Right atrium auricular region (tissue), 2 donors: ENCODE measurements at regions not wholly inside any gene's neighbourhood (a gene's known extent, or its start where the extent isn't known, plus 50 kb on each side); places are given as distances from the start of the nearest gene placed in this dataset.

Experiments used
- DNase-seq: peaks from one replicate; pipeline ENCODE4 v3.0.0-alpha.2; 2019; ENCODE audit warnings: low spot score
- H3K27ac ChIP-seq, 2 donors: fragments of 200-600 bp; sonication (generic); 1 replicate in 1 of 2; 2 replicates in 1 of 2; pipeline ENCODE4 v1.5.1; 2016 to 2019
- H3K27me3 ChIP-seq, 2 donors: fragments of 200-600 bp; sonication (generic); one replicate each; pipeline versions ENCODE4 v1.5.1 to v1.6.0; 2017 to 2019
- H3K36me3 ChIP-seq: fragments of 200-600 bp; sonication (generic); one replicate; pipeline ENCODE4 v1.5.1; 2016
- H3K4me1 ChIP-seq, 2 donors: fragments of 200-600 bp; sonication (generic); one replicate each; pipeline versions ENCODE4 v1.5.1 to v1.6.0; 2017 to 2019
- H3K4me3 ChIP-seq, 2 donors: fragments of 200-600 bp; sonication (generic); 1 replicate in 1 of 2; 2 replicates in 1 of 2; pipeline ENCODE4 v1.5.1; 2017 to 2019; ENCODE audit warnings: mild to moderate bottlenecking in 1 of 2, moderate library complexity in 1 of 2
- H3K9me3 ChIP-seq, 2 donors: fragments of 200-600 bp; sonication (generic); one replicate each; pipeline ENCODE4 v1.5.1; 2019
- TF ChIP-seq, protein P1 (sequence below), 2 donors: fragments of 200-600 bp; sonication (generic); IDR thresholded peaks; one replicate each; pipeline ENCODE4 v1.5.1; 2019; ENCODE audit warnings: antibody characterized with exemption in 2 of 2

DNA sequence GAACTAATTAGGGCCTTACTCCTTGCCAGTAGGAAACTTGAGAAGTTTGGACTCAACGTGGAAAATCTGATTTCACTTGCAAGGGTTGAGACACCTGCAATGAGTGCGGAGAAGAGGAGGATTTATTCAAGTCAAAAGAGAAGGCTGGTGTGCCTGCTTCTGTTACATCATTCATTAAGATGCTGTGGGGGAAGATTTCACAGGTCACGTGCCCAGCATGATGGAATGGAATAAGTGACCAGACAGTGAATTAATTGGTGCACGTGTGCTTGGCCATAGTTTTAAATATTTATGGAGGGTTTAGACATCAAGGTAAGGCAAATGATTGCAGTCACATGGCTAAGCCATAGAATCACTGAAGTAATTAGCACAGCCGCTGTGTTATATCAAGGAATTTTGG lies 155.0 kb downstream of the C7orf25 start:
- Histone ChIP-seq H3K4me1 (no peaks in the 10 kb centered on the region), H3K27ac (no peak overlapping the region), H3K27me3 (no peaks in the 10 kb centered on the region), H3K4me3 (no peak overlapping the region), H3K36me3 (no peaks in the 10 kb centered on the region), H3K9me3 (peaks cover 0 to 5% of the 10 kb centered on the region in 2 donors)
- TF ChIP-seq, protein P1, sequence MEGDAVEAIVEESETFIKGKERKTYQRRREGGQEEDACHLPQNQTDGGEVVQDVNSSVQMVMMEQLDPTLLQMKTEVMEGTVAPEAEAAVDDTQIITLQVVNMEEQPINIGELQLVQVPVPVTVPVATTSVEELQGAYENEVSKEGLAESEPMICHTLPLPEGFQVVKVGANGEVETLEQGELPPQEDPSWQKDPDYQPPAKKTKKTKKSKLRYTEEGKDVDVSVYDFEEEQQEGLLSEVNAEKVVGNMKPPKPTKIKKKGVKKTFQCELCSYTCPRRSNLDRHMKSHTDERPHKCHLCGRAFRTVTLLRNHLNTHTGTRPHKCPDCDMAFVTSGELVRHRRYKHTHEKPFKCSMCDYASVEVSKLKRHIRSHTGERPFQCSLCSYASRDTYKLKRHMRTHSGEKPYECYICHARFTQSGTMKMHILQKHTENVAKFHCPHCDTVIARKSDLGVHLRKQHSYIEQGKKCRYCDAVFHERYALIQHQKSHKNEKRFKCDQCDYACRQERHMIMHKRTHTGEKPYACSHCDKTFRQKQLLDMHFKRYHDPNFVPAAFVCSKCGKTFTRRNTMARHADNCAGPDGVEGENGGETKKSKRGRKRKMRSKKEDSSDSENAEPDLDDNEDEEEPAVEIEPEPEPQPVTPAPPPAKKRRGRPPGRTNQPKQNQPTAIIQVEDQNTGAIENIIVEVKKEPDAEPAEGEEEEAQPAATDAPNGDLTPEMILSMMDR (IDR thresholded peaks at IDR 0.05), result no peak
- DNase-seq, result no peak

DNA sequence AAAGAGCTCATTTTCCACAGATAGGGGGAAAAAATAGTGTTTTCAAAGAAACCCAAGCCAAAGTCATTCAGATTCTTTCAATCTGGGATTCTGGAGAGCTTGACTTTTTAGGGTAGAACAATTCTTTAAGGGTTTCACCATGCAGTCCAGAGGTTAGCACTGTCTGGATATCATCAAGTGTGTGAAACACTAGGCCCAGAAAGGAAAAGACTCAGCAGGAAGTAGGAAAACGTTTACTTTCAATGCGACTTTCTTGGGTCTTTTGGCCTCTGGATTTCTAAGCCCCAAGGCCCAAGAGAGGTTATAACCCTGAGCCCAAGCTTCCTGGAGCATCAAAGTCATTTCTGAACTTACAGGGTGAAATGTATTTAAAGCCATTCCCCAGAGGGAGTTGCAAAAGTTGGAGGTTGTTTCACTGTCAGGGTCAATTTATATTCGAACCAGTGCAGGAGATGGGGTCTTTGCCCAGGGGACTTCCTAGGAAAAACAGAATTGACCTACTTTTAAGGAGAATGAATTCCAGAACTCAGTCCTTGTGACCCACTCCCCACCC lies 158.0 kb downstream of the C7orf25 start:
- Histone ChIP-seq H3K27ac (no peak overlapping the region), H3K36me3 (no peaks in the 10 kb centered on the region), H3K4me1 (no peaks in the 10 kb centered on the region), H3K27me3 (no peaks in the 10 kb centered on the region), H3K9me3 (peaks cover 0 to 5% of the 10 kb centered on the region in 2 donors), H3K4me3 (no peak overlapping the region)
- no peak for DNase-seq
- TF ChIP-seq, protein P1 (IDR thresholded peaks at IDR 0.05), result no peak

GRCh38 chr7:42753367-42753766 lies 158.5 kb downstream of the C7orf25 start:
- H3K9me3 ChIP-seq, result peaks cover 0 to under 1% of the 10 kb centered on the region in 2 donors
- TF ChIP-seq, protein P1 (IDR thresholded peaks at IDR 0.05), result no peak
- H3K4me1 ChIP-seq, result no peaks in the 10 kb centered on the region
- H3K27me3 ChIP-seq, result no peaks in the 10 kb centered on the region
- no peak for DNase-seq
- H3K36me3 ChIP-seq, result no peaks in the 10 kb centered on the region
- no peak overlapping the region for H3K27ac ChIP-seq
- no peak overlapping the region for H3K4me3 ChIP-seq

- Histone ChIP-seq H3K27me3 (no peaks in the 10 kb centered on the region), H3K36me3 (no peaks in the 10 kb centered on the region), H3K4me1 (no peaks in the 10 kb centered on the region), H3K4me3 (no peak overlapping the region), H3K27ac (no peak overlapping the region), H3K9me3 (no peaks in the 10 kb centered on the region)
- no peak for DNase-seq
- TF ChIP-seq, protein P1 (IDR thresholded peaks at IDR 0.05), result no peak
Measured at GRCh38 chr7:42750172-42750571, 161.7 kb downstream of the C7orf25 start.

- TF ChIP-seq, protein P1 (IDR thresholded peaks at IDR 0.05), result no peak
- H3K4me1 ChIP-seq, result no peaks in the 10 kb centered on the region
- no peak overlapping the region for H3K4me3 ChIP-seq
- no peak overlapping the region for H3K27ac ChIP-seq
- H3K27me3 ChIP-seq, result no peaks in the 10 kb centered on the region
- H3K36me3 ChIP-seq, result no peaks in the 10 kb centered on the region
- no peak for DNase-seq
- no peaks in the 10 kb centered on the region for H3K9me3 ChIP-seq
Measured at GRCh38 chr7:42747044-42747443, 164.8 kb downstream of the C7orf25 start.

DNA sequence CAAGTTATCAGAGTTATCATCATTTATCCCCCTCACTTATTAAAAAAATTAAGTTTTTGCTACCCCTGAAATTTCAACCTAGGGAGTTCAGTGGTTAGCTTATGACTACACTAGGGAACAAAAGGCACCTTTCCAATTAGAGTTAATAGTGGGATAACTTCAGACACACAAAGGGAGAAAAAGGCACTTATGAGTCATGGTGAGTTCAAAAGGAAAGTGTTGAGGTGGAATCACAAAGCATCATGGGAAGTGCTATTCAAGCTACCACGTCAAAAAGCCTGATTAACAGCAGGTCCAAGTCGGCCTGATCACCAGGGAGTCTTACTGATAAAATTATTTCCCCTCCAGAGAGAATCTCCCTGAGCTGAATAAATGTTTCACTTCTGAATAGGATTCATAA lies 165.7 kb downstream of the C7orf25 start:
- H3K4me3 ChIP-seq, result no peak overlapping the region
- no peaks in the 10 kb centered on the region for H3K27me3 ChIP-seq
- DNase-seq, result no peak
- no peaks in the 10 kb centered on the region for H3K9me3 ChIP-seq
- TF ChIP-seq, protein P1 (IDR thresholded peaks at IDR 0.05), result no peak
- H3K36me3 ChIP-seq, result no peaks in the 10 kb centered on the region
- H3K4me1 ChIP-seq, result no peaks in the 10 kb centered on the region
- H3K27ac ChIP-seq, result no peak overlapping the region
